Glutamatergic neuron (in vitro differentiated cells): ENCODE measurements at regions not wholly inside any gene's neighbourhood (a gene's known extent, or its start where the extent isn't known, plus 50 kb on each side); places are given as distances from the start of the nearest gene placed in this dataset.

Source experiments
- DNase-seq: peaks from one replicate; pipeline ENCODE4 v3.0.0; 2022
- H3K27ac Mint-ChIP-seq: one replicate; pipeline ENCODE4 v1.8.0; 2020; ENCODE audit warnings: mild to moderate bottlenecking, mixed read lengths, inconsistent platforms; ENCODE audit not compliant: unreplicated experiment
- H3K27me3 Mint-ChIP-seq: one replicate; pipeline ENCODE4 v1.8.0; 2020; ENCODE audit warnings: mild to moderate bottlenecking, moderate library complexity, mixed read lengths, inconsistent platforms; ENCODE audit not compliant: unreplicated experiment
- H3K36me3 Mint-ChIP-seq: one replicate; pipeline ENCODE4 v1.8.0; 2020; ENCODE audit warnings: mild to moderate bottlenecking, mixed read lengths, inconsistent platforms; ENCODE audit not compliant: unreplicated experiment
- H3K4me1 Mint-ChIP-seq: one replicate; pipeline ENCODE4 v1.8.0; 2020; ENCODE audit warnings: mild to moderate bottlenecking, low read depth, mixed read lengths, inconsistent platforms; ENCODE audit not compliant: unreplicated experiment
- H3K4me3 Mint-ChIP-seq: one replicate; pipeline ENCODE4 v1.8.0; 2020; ENCODE audit warnings: mild to moderate bottlenecking, mixed read lengths, inconsistent platforms; ENCODE audit not compliant: unreplicated experiment
- H3K9me3 Mint-ChIP-seq: one replicate; pipeline ENCODE4 v1.8.0; 2020; ENCODE audit warnings: mild to moderate bottlenecking, moderate library complexity, mixed read lengths, inconsistent platforms; ENCODE audit not compliant: unreplicated experiment
- CTCF ChIP-seq: fragments of 200-600 bp; sonication (generic); IDR thresholded peaks from one replicate; pipeline ENCODE4 v1.5.0; 2021; ENCODE audit not compliant: partially characterized antibody, unreplicated experiment

GRCh38 chrX:126030021-126030420 lies 136.1 kb downstream of the DCAF12L2 start:
- Mint-ChIP-seq H3K27me3 (no peaks in the 10 kb centered on the region), H3K27ac (no peak overlapping the region), H3K4me3 (no peak overlapping the region), H3K4me1 (peaks cover 5% of the 10 kb centered on the region), H3K36me3 (no peaks in the 10 kb centered on the region), H3K9me3 (peaks cover 2% of the 10 kb centered on the region)
- DNase-seq, result no peak
- TF ChIP-seq CTCF, result no peak

GRCh38 chrX:126063984-126064383 lies 102.1 kb downstream of the DCAF12L2 start:
- Mint-ChIP-seq H3K27me3 (no peaks in the 10 kb centered on the region), H3K4me1 (no peaks in the 10 kb centered on the region), H3K9me3 (no peaks in the 10 kb centered on the region), H3K36me3 (no peaks in the 10 kb centered on the region), H3K27ac (no peak overlapping the region), H3K4me3 (no peak overlapping the region)
- TF ChIP-seq CTCF, result no peak
- no peak for DNase-seq

- Mint-ChIP-seq H3K27ac (no peak overlapping the region), H3K9me3 (no peaks in the 10 kb centered on the region), H3K36me3 (no peaks in the 10 kb centered on the region), H3K27me3 (no peaks in the 10 kb centered on the region), H3K4me1 (no peaks in the 10 kb centered on the region), H3K4me3 (no peak overlapping the region)
- DNase-seq, result no peak
- no peak for TF ChIP-seq CTCF
These were observed 101.1 kb downstream of the DCAF12L2 start for GRCh38 chrX:126064901-126065541.

GRCh38 chrX:126065901-126066660 lies 100.0 kb downstream of the DCAF12L2 start:
- DNase-seq, result no peak
- TF ChIP-seq CTCF, result no peak
- Mint-ChIP-seq H3K27ac (no peak overlapping the region), H3K4me3 (no peak overlapping the region), H3K27me3 (no peaks in the 10 kb centered on the region), H3K36me3 (no peaks in the 10 kb centered on the region), H3K9me3 (no peaks in the 10 kb centered on the region), H3K4me1 (no peaks in the 10 kb centered on the region)
